Skeletal muscle satellite cell (primary cell): ENCODE measurements at regions not wholly inside any gene's neighbourhood (a gene's known extent, or its start where the extent isn't known, plus 50 kb on each side); places are given as distances from the start of the nearest gene placed in this dataset.

Source experiments
- H3K27me3 ChIP-seq: 2 replicates; pipeline ENCODE4 v1.7.0; 2013; ENCODE audit warnings: low read length; ENCODE audit not compliant: control insufficient read depth, insufficient read depth
- H3K36me3 ChIP-seq: 2 replicates; pipeline ENCODE4 v1.7.0; 2013; ENCODE audit warnings: mild to moderate bottlenecking, control low read depth, low read length; ENCODE audit not compliant: insufficient read depth
- H3K4me1 ChIP-seq: 2 replicates; pipeline ENCODE4 v1.7.0; 2013; ENCODE audit warnings: low read length; ENCODE audit not compliant: control insufficient read depth, insufficient read depth
- H3K4me2 ChIP-seq: 2 replicates; pipeline ENCODE4 v1.7.0; 2013; ENCODE audit warnings: mild to moderate bottlenecking, low read length
- H3K4me3 ChIP-seq: 2 replicates; pipeline ENCODE4 v1.7.0; 2013; ENCODE audit warnings: low read length
- H3K9ac ChIP-seq: 2 replicates; pipeline ENCODE4 v1.7.0; 2013; ENCODE audit warnings: mild to moderate bottlenecking, low read depth, low read length, moderate library complexity
- H3K9me3 ChIP-seq: replicated peaks from 2 replicates; pipeline ENCODE4 v1.7.0; 2013; ENCODE audit warnings: mild to moderate bottlenecking, control low read depth, low read length

DNA sequence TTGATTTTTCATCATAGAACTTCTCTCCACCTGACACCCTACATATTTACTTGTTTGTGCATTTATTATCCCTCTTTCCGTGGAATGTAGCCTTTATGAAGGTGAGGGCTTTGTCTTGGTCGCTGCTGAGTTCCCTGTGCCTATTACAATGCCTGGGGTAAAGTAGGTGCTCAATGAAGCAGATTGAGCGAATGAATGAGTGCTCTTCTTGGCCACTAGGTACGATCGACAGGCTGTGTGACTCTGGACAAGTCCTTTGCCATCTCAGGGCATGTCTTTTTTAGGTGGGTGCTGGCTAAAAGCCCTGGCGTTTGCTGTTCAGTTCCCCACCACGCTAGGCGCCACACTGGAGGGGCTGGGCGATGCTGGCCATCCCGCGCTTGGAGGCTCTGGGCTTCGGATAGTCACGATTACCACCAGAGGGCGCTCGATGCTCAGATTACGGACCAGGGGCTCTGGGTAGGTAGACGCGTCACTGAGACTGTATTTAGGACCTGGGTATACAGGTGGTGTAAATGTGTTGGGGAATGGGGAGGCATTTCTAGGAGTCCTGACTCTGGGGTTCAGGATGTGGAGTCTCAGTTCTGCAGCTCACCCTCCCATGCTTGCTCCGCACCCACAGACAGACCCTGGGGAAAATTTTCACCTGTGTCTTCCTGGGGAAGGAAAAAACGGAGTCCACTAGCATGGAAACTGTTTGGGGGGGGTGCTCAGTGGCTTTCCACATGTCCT, 71.0 kb upstream of the CSF3R start:
- peaks cover 47% of the 10 kb centered on the region for H3K27me3 ChIP-seq
- H3K9me3 ChIP-seq = no peaks in the 10 kb centered on the region
- H3K36me3 ChIP-seq = no peaks in the 10 kb centered on the region
- H3K9ac ChIP-seq = no peak overlapping the region
- no peak overlapping the region for H3K4me2 ChIP-seq
- no peak overlapping the region for H3K4me3 ChIP-seq
- no peaks in the 10 kb centered on the region for H3K4me1 ChIP-seq

DNA sequence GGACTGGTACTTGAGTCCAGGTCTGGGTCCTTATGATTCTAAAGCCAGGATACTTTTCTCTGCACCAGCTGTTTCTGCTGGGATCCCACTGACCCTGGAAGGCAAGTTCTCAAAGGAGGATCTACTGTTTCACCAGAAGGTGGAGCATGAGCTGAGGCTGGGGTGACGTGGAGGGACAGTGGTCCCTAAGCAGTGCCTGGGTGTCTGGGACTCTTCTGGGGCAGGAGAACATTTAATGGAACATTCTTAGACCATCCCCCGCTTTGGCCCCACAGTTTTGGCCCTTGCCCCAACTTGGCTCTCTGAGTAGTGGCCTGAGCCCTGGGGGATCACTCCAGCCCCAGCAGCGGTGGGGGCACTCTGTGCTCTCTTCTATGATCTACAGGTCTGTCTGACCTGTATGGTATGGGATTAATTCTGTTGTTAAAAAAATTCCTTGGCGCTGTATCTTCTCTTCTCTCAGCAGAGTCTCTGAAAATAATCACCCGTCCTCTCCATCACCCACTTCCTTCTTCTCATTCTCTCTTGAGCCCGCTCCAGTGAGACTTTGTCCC, 60.3 kb upstream of the CSF3R start:
- H3K4me1 ChIP-seq = no peaks in the 10 kb centered on the region
- peaks cover 7% of the 10 kb centered on the region for H3K27me3 ChIP-seq
- no peaks in the 10 kb centered on the region for H3K9me3 ChIP-seq
- H3K4me2 ChIP-seq = no peak overlapping the region
- H3K9ac ChIP-seq = no peak overlapping the region
- H3K36me3 ChIP-seq = no peaks in the 10 kb centered on the region
- no peak overlapping the region for H3K4me3 ChIP-seq

DNA sequence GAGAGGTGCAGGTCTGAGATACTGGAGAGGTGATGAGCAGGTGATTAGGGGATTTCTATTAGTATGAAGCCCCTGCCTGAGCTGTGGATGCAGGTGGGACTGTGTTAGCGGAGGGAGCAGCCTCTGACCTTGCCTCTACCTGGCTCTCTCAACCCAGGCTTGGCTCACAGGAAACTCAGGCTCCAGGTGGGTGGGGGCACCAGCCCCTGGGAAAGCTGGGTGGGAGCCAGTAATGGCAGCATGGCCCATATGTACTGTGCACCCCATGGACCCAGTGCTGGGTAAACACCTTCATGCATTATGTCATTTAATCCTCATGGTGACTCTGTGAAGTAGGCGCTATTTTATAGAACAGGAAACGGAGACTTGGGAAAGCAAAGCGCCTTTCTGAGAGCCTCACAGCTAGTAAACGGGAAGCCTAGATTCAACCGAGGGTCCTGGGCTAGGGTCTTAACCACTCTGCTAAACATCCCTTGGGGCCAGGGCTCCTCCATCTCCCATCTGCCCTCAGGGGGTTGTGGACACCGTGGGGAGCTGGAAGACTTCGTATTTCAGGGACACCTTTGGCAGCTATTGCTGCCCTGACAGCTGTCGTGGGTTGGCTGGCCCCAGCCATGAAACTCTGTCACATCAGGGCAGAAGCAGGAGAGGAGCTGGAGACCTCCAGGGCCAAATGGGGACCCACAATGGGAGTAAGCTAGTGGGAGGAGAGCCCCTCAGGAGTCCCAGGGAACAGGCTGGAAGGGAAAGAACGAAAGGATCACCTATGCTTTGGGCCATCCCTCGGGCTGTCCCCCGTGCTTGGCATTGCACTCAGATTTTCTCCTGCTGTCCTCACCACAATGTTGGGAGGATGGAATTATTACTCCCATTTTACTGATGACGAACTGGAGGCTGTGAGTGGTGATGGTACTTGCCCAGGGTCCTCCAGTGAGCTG, 59.6 kb upstream of the CSF3R start:
- H3K4me1 ChIP-seq = no peaks in the 10 kb centered on the region
- no peak overlapping the region for H3K4me2 ChIP-seq
- no peaks in the 10 kb centered on the region for H3K9me3 ChIP-seq
- no peak overlapping the region for H3K9ac ChIP-seq
- no peak overlapping the region for H3K4me3 ChIP-seq
- H3K36me3 ChIP-seq = no peaks in the 10 kb centered on the region
- peaks cover 7% of the 10 kb centered on the region for H3K27me3 ChIP-seq

DNA sequence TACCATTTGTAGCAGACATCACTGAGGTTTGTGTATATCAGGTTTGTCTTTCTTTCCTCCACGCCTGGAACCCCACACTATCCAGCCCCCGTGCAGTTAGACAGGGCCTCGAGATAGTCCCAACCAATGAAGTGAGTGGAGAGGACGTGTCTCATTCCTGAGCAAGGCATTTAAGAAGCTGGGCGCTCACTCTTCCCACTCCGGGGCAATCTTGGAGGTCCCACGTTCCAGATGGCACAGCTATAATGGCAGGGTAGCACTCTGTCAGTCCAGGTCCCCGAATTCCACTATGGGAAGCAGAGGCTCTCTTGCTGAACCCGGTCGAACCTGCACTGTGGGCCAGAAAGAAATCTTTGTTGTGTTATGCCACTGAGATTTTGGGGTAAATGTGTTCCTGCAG, 57.3 kb upstream of the CSF3R start:
- H3K27me3 ChIP-seq = peaks cover 7% of the 10 kb centered on the region
- H3K9ac ChIP-seq = no peak overlapping the region
- H3K9me3 ChIP-seq = no peaks in the 10 kb centered on the region
- no peak overlapping the region for H3K4me2 ChIP-seq
- no peaks in the 10 kb centered on the region for H3K36me3 ChIP-seq
- H3K4me1 ChIP-seq = no peaks in the 10 kb centered on the region
- H3K4me3 ChIP-seq = no peak overlapping the region

DNA sequence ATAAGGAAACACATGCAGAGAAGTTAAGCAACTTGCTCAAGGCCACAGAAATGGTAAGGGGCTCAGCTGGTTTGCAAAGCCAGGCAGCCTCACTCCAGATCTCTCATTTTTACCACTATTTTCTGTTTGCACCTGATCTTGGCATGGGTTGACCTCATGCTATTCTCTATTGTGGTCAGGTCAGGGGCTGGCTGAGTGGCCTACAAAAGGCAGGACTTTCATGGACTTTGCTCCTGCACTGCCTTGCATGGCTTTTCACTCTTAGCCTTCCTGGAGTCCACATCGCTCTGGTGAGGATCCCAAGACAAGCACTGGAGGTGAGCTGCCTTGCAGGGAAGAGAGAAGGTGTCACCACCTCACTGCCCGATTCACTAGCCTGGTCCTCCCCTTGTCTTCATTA, 56.8 kb upstream of the CSF3R start:
- Histone ChIP-seq H3K36me3 (no peaks in the 10 kb centered on the region), H3K27me3 (peaks cover 7% of the 10 kb centered on the region), H3K4me3 (no peak overlapping the region)

DNA sequence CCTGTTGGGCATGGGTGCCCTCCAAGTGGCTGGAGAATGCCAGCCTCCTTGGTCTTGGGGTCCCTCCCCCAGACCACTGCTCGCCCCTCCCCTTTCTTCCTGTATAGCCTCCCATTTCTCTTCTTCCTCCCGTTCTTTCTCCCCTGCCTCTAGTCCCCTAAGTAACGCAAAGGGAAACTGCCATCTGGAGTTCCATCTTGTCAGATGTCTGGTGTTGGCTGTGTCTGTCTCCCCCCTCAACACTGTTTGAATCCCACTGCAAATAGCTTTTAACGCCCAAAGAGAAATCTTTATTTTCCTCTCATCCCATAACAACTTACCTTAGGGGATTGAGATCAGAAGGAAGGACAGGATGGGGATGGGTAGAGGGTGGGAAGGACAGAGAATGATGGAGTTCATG, 55.3 kb upstream of the CSF3R start:
- H3K9me3 ChIP-seq = no peaks in the 10 kb centered on the region
- no peak overlapping the region for H3K4me3 ChIP-seq
- H3K4me1 ChIP-seq = no peaks in the 10 kb centered on the region
- H3K36me3 ChIP-seq = no peaks in the 10 kb centered on the region
- no peak overlapping the region for H3K9ac ChIP-seq
- H3K4me2 ChIP-seq = no peak overlapping the region
- peaks cover 7% of the 10 kb centered on the region for H3K27me3 ChIP-seq

More for the DNA sequence above, 56.8 kb upstream of the CSF3R start:
- H3K9ac ChIP-seq = no peak overlapping the region
- H3K4me2 ChIP-seq = no peak overlapping the region
- no peaks in the 10 kb centered on the region for H3K4me1 ChIP-seq
- no peaks in the 10 kb centered on the region for H3K9me3 ChIP-seq

DNA sequence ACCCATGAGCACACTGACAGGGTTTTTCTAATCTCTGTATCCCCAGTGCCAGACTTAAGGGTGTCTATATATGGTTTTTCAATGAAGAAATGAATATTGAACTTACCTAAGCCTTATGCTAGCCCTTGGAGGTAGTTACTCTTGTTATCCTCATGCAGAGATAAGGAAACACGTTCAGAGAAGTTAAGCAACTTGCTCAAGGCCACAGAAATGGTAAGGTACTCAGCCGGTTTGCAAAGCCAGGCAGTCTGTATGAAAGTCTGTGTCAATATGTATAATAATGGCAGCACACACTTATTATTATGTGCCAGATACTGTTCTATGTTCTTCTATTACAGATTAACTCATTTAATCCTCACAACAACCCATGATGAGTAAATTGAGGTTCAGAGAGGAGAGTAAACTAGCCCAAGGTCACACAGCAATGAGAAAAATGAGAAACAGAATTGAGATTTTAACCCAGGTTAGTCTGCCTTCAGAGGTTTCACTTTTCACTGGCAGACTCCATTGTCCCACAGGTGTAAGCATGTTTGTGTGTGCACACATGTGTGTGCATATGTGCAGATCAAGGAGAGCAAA, 54.6 kb upstream of the CSF3R start:
- no peaks in the 10 kb centered on the region for H3K36me3 ChIP-seq
- no peak overlapping the region for H3K4me2 ChIP-seq
- H3K4me1 ChIP-seq = no peaks in the 10 kb centered on the region
- no peak overlapping the region for H3K9ac ChIP-seq
- peaks cover 7% of the 10 kb centered on the region for H3K27me3 ChIP-seq
- no peaks in the 10 kb centered on the region for H3K9me3 ChIP-seq
- no peak overlapping the region for H3K4me3 ChIP-seq

DNA sequence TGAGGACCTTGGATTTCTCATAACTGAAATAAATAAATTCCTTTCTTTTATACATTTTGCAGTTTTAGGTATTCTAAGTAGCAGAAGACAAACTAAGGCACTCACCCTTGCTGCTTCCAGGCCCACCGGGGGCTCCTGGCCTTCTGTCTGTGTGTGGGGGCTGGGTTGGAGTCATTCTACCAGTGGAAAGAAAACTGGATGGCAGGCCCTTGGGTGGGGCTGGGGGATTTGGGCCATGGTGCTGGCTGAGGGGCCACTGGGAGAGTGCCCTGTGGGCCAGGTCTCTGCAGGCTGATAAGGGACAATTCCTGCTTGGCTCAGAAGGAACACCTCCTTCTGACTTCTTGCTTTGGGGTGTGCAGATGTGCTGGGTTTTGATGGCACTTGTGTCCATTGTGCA, 54.0 kb upstream of the CSF3R start:
- Histone ChIP-seq H3K9ac (no peak overlapping the region), H3K4me2 (no peak overlapping the region), H3K4me1 (no peaks in the 10 kb centered on the region), H3K27me3 (peaks cover 7% of the 10 kb centered on the region), H3K9me3 (no peaks in the 10 kb centered on the region), H3K36me3 (no peaks in the 10 kb centered on the region), H3K4me3 (no peak overlapping the region)

DNA sequence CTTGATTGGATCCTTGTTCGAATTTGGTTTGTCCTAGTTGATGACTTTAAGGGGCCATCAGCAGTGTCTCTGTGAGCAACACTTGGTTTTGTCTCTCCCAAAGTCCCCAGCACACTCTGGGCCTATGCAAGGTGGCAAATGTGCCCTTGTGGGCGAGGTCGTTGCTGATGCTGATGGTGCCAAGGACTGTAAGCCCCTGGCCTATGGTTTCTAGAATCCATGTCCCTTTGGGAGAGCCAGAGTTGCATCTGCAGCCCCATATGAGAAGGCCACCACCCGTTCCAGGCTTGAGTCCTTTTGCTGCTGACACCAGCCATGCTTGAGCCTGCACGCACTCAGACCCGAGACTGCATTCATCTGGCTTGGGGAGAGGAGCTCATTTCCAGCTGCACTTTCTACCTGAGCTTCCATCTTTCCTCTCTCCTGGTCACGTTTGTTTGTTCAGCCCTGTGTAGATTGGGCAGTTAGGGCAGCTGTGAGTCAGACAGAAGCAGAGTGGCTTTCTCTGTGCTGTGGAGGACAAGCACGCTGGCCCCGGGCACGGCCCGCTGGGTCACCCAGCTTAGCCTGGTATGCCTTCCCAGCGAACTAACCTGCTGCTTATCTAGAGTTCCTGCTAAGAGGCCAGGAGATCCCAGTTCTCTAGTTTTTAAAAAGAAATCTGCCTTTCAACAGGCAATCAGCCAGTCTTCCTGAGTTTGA, 52.1 kb upstream of the CSF3R start:
- Histone ChIP-seq H3K4me3 (no peak overlapping the region), H3K27me3 (peaks cover 2% of the 10 kb centered on the region), H3K36me3 (no peaks in the 10 kb centered on the region), H3K9ac (no peak overlapping the region), H3K9me3 (no peaks in the 10 kb centered on the region), H3K4me2 (no peak overlapping the region), H3K4me1 (no peaks in the 10 kb centered on the region)

DNA sequence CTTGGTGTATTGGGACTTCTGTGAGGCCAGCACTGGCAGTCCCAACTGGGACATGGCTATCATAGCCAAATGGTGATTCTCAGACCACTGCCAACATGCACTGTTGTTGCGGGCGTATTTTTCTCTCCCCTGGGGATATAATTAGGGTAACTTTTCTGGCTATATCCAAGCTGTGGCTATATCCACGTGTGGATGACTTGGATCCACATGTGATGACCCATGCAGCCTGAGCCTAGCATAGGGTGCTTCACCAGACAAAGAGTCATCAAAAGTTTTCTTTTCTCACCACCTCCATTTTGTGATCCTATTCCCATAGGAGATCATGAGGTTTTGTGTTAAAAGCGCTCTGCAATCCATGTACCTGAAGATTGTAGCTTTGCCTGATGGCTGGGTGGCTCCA, 51.2 kb upstream of the CSF3R start:
- Histone ChIP-seq H3K36me3 (no peaks in the 10 kb centered on the region), H3K4me2 (no peak overlapping the region)

More for the DNA sequence above, 51.2 kb upstream of the CSF3R start:
- Histone ChIP-seq H3K9ac (no peak overlapping the region), H3K27me3 (peaks cover 3% of the 10 kb centered on the region), H3K9me3 (no peaks in the 10 kb centered on the region), H3K4me1 (no peaks in the 10 kb centered on the region), H3K4me3 (no peak overlapping the region)
